Right atrium auricular region (tissue), 2 donors: ENCODE measurements at regions not wholly inside any gene's neighbourhood (a gene's known extent, or its start where the extent isn't known, plus 50 kb on each side); places are given as distances from the start of the nearest gene placed in this dataset.
"Not testable (repeated sequence)": the region's sequence is repeated elsewhere in the genome, so short reads cannot be mapped to it uniquely, and the experiment has no call there.

ENCODE experiments used
- DNase-seq: peaks from one replicate; pipeline ENCODE4 v3.0.0-alpha.2; 2019; ENCODE audit warnings: low spot score
- H3K27ac ChIP-seq, 2 donors: fragments of 200-600 bp; sonication (generic); 1 replicate in 1 of 2; 2 replicates in 1 of 2; pipeline ENCODE4 v1.5.1; 2016 to 2019
- H3K27me3 ChIP-seq, 2 donors: fragments of 200-600 bp; sonication (generic); one replicate each; pipeline versions ENCODE4 v1.5.1 to v1.6.0; 2017 to 2019
- H3K36me3 ChIP-seq: fragments of 200-600 bp; sonication (generic); one replicate; pipeline ENCODE4 v1.5.1; 2016
- H3K4me1 ChIP-seq, 2 donors: fragments of 200-600 bp; sonication (generic); one replicate each; pipeline versions ENCODE4 v1.5.1 to v1.6.0; 2017 to 2019
- H3K4me3 ChIP-seq, 2 donors: fragments of 200-600 bp; sonication (generic); 1 replicate in 1 of 2; 2 replicates in 1 of 2; pipeline ENCODE4 v1.5.1; 2017 to 2019; ENCODE audit warnings: mild to moderate bottlenecking in 1 of 2, moderate library complexity in 1 of 2
- H3K9me3 ChIP-seq, 2 donors: fragments of 200-600 bp; sonication (generic); one replicate each; pipeline ENCODE4 v1.5.1; 2019
- CTCF ChIP-seq, 2 donors: fragments of 200-600 bp; sonication (generic); IDR thresholded peaks; one replicate each; pipeline ENCODE4 v1.5.1; 2019; ENCODE audit warnings: antibody characterized with exemption in 2 of 2

GRCh38 chr11:33976495-33977199, 74.9 kb upstream of the CAPRIN1 start:
- Histone ChIP-seq H3K9me3 (no peaks in the 10 kb centered on the region), H3K36me3 (no peaks in the 10 kb centered on the region), H3K27ac (no peak overlapping the region), H3K4me3 (no peak overlapping the region), H3K27me3 (no peaks in the 10 kb centered on the region), H3K4me1 (no peaks in the 10 kb centered on the region)
- no peak for TF ChIP-seq CTCF (IDR thresholded peaks at IDR 0.05)
- no peak for DNase-seq

DNA sequence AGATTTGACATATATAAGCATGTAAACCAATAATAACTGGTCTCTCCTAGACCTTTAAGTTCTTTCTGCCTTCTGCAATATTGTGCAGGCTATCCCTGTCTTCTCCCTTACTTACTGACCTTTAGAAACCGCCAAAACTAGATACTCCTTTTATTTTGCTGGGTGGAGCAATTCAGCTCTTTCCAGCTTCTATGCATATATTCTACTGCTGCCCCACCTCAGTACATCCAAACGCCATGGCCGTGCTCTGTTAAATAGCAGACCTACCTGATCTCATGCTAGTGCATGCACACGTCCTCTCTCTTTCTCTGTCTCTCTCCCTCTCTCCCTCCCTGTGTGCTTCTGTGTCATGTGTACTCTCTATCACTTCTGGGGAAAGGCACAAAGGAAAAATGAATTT, 76.7 kb upstream of the CAPRIN1 start:
- H3K9me3 ChIP-seq, result no peaks in the 10 kb centered on the region
- H3K36me3 ChIP-seq, result no peaks in the 10 kb centered on the region
- no peak overlapping the region for H3K27ac ChIP-seq
- no peak overlapping the region for H3K4me3 ChIP-seq
- no peak for TF ChIP-seq CTCF (IDR thresholded peaks at IDR 0.05)
- no peaks in the 10 kb centered on the region for H3K4me1 ChIP-seq
- H3K27me3 ChIP-seq, result no peaks in the 10 kb centered on the region
- no peak for DNase-seq

- DNase-seq, H3K27me3 ChIP-seq, H3K27ac ChIP-seq, H3K36me3 ChIP-seq, H3K9me3 ChIP-seq, H3K4me3 ChIP-seq, H3K4me1 ChIP-seq: not testable (repeated sequence)
These were observed 79.7 kb upstream of the LMO2 start for GRCh38 chr11:33971530-33971929.

DNA sequence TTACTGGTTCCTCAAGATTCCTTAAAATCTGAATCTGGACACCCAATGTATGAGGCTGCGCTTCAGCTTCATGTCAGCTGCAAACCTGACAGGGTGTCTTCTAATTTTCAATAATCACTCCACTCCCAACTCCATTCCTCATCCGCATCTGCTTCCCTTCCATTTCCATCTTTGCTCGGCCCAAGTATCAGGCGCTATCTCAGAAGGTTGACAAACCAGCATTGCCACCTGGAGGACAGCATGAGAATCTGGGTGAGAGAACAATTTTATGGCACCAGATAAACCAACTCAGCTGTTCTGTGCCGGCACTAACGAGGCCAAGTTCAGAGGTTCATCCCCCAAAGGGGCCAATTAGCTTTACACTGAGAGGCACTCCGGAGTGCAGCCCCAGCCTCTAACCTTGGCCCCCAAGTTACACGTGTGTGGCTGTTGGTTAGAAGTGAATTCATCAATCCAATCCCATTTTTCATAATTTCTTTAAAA, 79.1 kb upstream of the LMO2 start:
- H3K36me3 ChIP-seq, result no peaks in the 10 kb centered on the region
- no peak overlapping the region for H3K27ac ChIP-seq
- peak; percentile 74 for DNase-seq
- no peaks in the 10 kb centered on the region for H3K4me1 ChIP-seq
- H3K9me3 ChIP-seq, result no peaks in the 10 kb centered on the region
- no peaks in the 10 kb centered on the region for H3K27me3 ChIP-seq
- peak; percentile 37 to 76 for TF ChIP-seq CTCF (IDR thresholded peaks at IDR 0.05)
- H3K4me3 ChIP-seq, result no peak overlapping the region

GRCh38 chr11:33967451-33967850, 75.6 kb upstream of the LMO2 start:
- no peaks in the 10 kb centered on the region for H3K27me3 ChIP-seq
- no peak for DNase-seq
- H3K27ac ChIP-seq, result no peak overlapping the region
- no peaks in the 10 kb centered on the region for H3K36me3 ChIP-seq
- no peaks in the 10 kb centered on the region for H3K9me3 ChIP-seq
- H3K4me1 ChIP-seq, result no peaks in the 10 kb centered on the region
- no peak for TF ChIP-seq CTCF (IDR thresholded peaks at IDR 0.05)
- H3K4me3 ChIP-seq, result no peak overlapping the region

GRCh38 chr11:33965032-33965431, 73.2 kb upstream of the LMO2 start:
- Histone ChIP-seq H3K36me3 (no peaks in the 10 kb centered on the region), H3K27me3 (no peaks in the 10 kb centered on the region), H3K4me1 (no peaks in the 10 kb centered on the region), H3K4me3 (no peak overlapping the region), H3K9me3 (no peaks in the 10 kb centered on the region), H3K27ac (no peak overlapping the region)
- no peak for DNase-seq
- TF ChIP-seq CTCF (IDR thresholded peaks at IDR 0.05), result no peak
